OCI-LY1 (cell line): ENCODE measurements at regions not wholly inside any gene's neighbourhood (a gene's known extent, or its start where the extent isn't known, plus 50 kb on each side); places are given as distances from the start of the nearest gene placed in this dataset.

Experiments used
- H2AFZ ChIP-seq: fragments of 200-600 bp; sonication (generic), shearing (Covaris generic); 2 replicates; pipeline ENCODE4 v1.6.0; 2014; ENCODE audit warnings: antibody characterized with exemption, mild to moderate bottlenecking, low read length
- H3F3A ChIP-seq: fragments of 200-600 bp; sonication (generic), shearing (Covaris generic); 2 replicates; pipeline ENCODE4 v1.6.0; 2014; ENCODE audit warnings: mild to moderate bottlenecking, antibody characterized with exemption, low read length, moderate library complexity; ENCODE audit not compliant: insufficient read depth
- H3K27ac ChIP-seq: fragments of 200-600 bp; sonication (generic); 2 replicates; pipeline ENCODE4 v1.5.1; 2014; ENCODE audit warnings: low read length, mixed run types, mild to moderate bottlenecking, low read depth; ENCODE audit not compliant: poor library complexity, severe bottlenecking
- H3K27me3 ChIP-seq: fragments of 200-600 bp; sonication (generic); 2 replicates; pipeline ENCODE4 v1.6.0; 2014; ENCODE audit warnings: antibody characterized with exemption, mild to moderate bottlenecking, low read length, moderate library complexity; ENCODE audit not compliant: insufficient read depth
- H3K36me3 ChIP-seq: fragments of 200-600 bp; sonication (generic); 2 replicates; pipeline ENCODE4 v1.6.1; 2014; ENCODE audit warnings: mild to moderate bottlenecking, antibody characterized with exemption, low read length, moderate library complexity, mixed read lengths; ENCODE audit not compliant: insufficient read depth
- H3K4me1 ChIP-seq: fragments of 200-600 bp; sonication (generic); 2 replicates; pipeline ENCODE4 v1.5.1; 2014; ENCODE audit warnings: mild to moderate bottlenecking, low read length, moderate library complexity; ENCODE audit not compliant: insufficient read depth, severe bottlenecking
- H3K4me2 ChIP-seq: fragments of 200-600 bp; sonication (generic), shearing (Covaris generic); 2 replicates; pipeline ENCODE4 v1.6.1; 2014; ENCODE audit warnings: low read length
- H3K4me3 ChIP-seq: fragments of 200-600 bp; sonication (generic); 2 replicates; pipeline ENCODE4 v1.5.1; 2014; ENCODE audit warnings: low read length, low read depth, mild to moderate bottlenecking, mixed read lengths; ENCODE audit not compliant: poor library complexity, severe bottlenecking
- H3K79me2 ChIP-seq: fragments of 200-600 bp; shearing (Covaris generic); 2 replicates; pipeline ENCODE4 v1.6.1; 2016; ENCODE audit warnings: mixed run types, low read length, mixed read lengths; ENCODE audit not compliant: insufficient read depth
- H3K9ac ChIP-seq: fragments of 200-600 bp; sonication (generic), shearing (Covaris generic); 2 replicates; pipeline ENCODE4 v1.6.1; 2014; ENCODE audit warnings: mild to moderate bottlenecking, low read length, mixed read lengths
- H3K9me2 ChIP-seq: fragments of 200-600 bp; sonication (generic), shearing (Covaris generic); 2 replicates; pipeline ENCODE4 v1.6.1; 2014; ENCODE audit warnings: low read depth, mild to moderate bottlenecking, low read length, mixed read lengths
- H3K9me3 ChIP-seq: fragments of 200-600 bp; shearing (Covaris generic); 2 replicates; pipeline ENCODE4 v1.6.1; 2014; ENCODE audit warnings: low read length, mixed read lengths
- H4K20me1 ChIP-seq: fragments of 200-600 bp; sonication (generic), shearing (Covaris generic); 2 replicates; pipeline ENCODE4 v1.6.0; 2016; ENCODE audit warnings: mild to moderate bottlenecking, low read length; ENCODE audit not compliant: insufficient read depth
- EZH2 ChIP-seq: fragments of 200-600 bp; sonication (generic), shearing (Covaris generic); IDR thresholded peaks from 2 replicates; pipeline ENCODE4 v1.8.0; 2017; ENCODE audit warnings: borderline replicate concordance, mixed run types, mild to moderate bottlenecking, antibody characterized with exemption, low read length, moderate library complexity, mixed read lengths
- TF ChIP-seq, protein P1 (sequence below): fragments of 200-600 bp; sonication (generic), shearing (Covaris generic); IDR thresholded peaks from 2 replicates; pipeline ENCODE4 v1.5.1; 2017; ENCODE audit warnings: mild to moderate bottlenecking, antibody characterized with exemption, low read length, moderate library complexity, mixed read lengths

GRCh38 chr3:194792368-194792767 is 106.7 kb downstream of the FAM43A start:
- Histone ChIP-seq H3K9me3 (no peaks in the 10 kb centered on the region), H3K4me3 (no peak overlapping the region), H3K27ac (no peak overlapping the region), H3K9me2 (no peaks in the 10 kb centered on the region), H3K27me3 (peaks cover 13% of the 10 kb centered on the region), H2AFZ (no peak overlapping the region), H3K79me2 (no peaks in the 10 kb centered on the region), H3K36me3 (no peaks in the 10 kb centered on the region), H3K9ac (no peak overlapping the region), H4K20me1 (no peaks in the 10 kb centered on the region), H3K4me1 (no peaks in the 10 kb centered on the region), H3F3A (no peaks in the 10 kb centered on the region), H3K4me2 (no peak overlapping the region)
- no peak for TF ChIP-seq EZH2
- TF ChIP-seq, protein P1, sequence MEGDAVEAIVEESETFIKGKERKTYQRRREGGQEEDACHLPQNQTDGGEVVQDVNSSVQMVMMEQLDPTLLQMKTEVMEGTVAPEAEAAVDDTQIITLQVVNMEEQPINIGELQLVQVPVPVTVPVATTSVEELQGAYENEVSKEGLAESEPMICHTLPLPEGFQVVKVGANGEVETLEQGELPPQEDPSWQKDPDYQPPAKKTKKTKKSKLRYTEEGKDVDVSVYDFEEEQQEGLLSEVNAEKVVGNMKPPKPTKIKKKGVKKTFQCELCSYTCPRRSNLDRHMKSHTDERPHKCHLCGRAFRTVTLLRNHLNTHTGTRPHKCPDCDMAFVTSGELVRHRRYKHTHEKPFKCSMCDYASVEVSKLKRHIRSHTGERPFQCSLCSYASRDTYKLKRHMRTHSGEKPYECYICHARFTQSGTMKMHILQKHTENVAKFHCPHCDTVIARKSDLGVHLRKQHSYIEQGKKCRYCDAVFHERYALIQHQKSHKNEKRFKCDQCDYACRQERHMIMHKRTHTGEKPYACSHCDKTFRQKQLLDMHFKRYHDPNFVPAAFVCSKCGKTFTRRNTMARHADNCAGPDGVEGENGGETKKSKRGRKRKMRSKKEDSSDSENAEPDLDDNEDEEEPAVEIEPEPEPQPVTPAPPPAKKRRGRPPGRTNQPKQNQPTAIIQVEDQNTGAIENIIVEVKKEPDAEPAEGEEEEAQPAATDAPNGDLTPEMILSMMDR = no peak

DNA sequence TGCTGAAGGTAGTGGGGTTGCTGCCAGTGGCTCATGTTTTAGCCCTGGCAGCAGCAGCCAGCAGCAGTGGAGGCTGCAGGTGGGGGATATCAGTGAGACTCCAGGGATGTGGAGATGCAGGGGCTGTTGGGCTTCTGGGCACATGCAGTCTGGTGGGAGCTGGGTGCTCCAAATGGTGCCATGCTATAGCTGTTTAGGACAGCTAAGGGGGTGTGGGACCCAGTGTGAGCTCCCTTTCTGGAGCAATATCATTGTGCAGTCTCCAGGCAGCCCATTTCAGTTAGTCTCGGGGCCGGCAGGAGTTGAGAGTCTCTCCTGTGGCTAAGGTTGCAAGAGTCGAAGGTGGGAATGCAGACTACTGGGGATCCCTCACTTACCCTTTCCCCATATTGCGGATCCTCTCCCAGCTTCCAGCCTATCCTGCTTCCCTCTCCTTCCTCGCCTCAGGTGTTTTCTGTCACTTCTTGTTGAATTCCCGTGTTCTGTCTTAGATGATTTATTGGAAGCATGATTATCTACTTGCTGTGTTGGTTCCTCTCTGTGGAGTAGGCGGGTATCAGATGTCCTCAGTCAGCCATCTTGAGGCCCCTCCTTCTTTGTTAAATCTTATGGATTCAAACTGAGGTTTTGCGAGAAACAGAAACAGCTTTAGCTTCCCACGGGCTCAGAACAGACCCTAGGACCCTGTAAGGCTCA is 112.0 kb downstream of the FAM43A start:
- Histone ChIP-seq H3K4me2 (no peak overlapping the region), H3K27me3 (peaks cover 32% of the 10 kb centered on the region), H3F3A (no peaks in the 10 kb centered on the region), H3K9me2 (no peaks in the 10 kb centered on the region), H2AFZ (no peak overlapping the region), H3K9me3 (no peaks in the 10 kb centered on the region), H3K4me1 (no peaks in the 10 kb centered on the region), H4K20me1 (no peaks in the 10 kb centered on the region), H3K9ac (no peak overlapping the region), H3K79me2 (no peaks in the 10 kb centered on the region), H3K36me3 (no peaks in the 10 kb centered on the region), H3K27ac (no peak overlapping the region), H3K4me3 (no peak overlapping the region)
- TF ChIP-seq, protein P1 = no peak
- TF ChIP-seq EZH2 = no peak

DNA sequence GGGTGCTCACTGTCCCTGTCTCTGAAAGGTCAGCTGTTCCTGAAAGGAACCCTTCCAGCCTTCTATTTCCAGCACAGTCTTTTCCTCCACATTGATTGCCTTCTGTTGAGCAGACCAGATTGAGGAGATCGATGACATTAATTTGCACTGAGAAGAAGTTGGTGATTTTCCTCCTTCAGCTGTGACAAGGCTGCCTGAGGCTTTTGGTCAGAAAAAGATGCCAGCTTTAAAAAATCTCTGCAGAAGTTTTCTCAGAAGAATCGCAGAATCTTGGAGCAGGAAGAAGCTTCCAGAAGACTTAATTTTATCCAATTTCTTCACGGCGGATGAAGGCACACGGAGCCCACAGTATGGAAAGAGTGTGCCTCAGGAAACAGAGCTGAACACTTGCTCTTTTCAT is 112.8 kb downstream of the FAM43A start:
- Histone ChIP-seq H2AFZ (no peak overlapping the region), H3K27ac (no peak overlapping the region), H3K9me3 (no peaks in the 10 kb centered on the region), H3K4me3 (no peak overlapping the region), H3F3A (no peaks in the 10 kb centered on the region), H3K36me3 (no peaks in the 10 kb centered on the region), H3K9me2 (no peaks in the 10 kb centered on the region), H3K4me1 (no peaks in the 10 kb centered on the region), H3K9ac (no peak overlapping the region), H3K4me2 (no peak overlapping the region), H3K27me3 (peaks cover 32% of the 10 kb centered on the region), H4K20me1 (no peaks in the 10 kb centered on the region), H3K79me2 (no peaks in the 10 kb centered on the region)
- TF ChIP-seq, protein P1 = no peak
